H9 (cell line): ENCODE measurements at regions not wholly inside any gene's neighbourhood (a gene's known extent, or its start where the extent isn't known, plus 50 kb on each side); places are given as distances from the start of the nearest gene placed in this dataset.

ENCODE experiments used
- DNase-seq: peaks from one replicate; pipeline ENCODE4 v3.0.0-alpha.2; 2017
- H2AFZ ChIP-seq: one replicate; pipeline ENCODE4 v1.6.1; 2013; ENCODE audit warnings: mild to moderate bottlenecking, low read length, control low read depth, moderate library complexity
- H2AK5ac ChIP-seq: 2 replicates; pipeline ENCODE4 v1.6.1; 2013; ENCODE audit warnings: low read length, control low read depth, mixed read lengths; ENCODE audit not compliant: insufficient read length
- H2BK120ac ChIP-seq: one replicate; pipeline ENCODE4 v1.6.1; 2013; ENCODE audit warnings: low read depth, mild to moderate bottlenecking, low read length, control low read depth, inconsistent platforms; ENCODE audit not compliant: poor library complexity, severe bottlenecking
- H2BK12ac ChIP-seq: 2 replicates; pipeline ENCODE4 v1.6.1; 2013; ENCODE audit warnings: low read length, control low read depth, mixed read lengths, low read depth; ENCODE audit not compliant: insufficient read length
- H2BK15ac ChIP-seq: 2 replicates; pipeline ENCODE4 v1.6.1; 2013; ENCODE audit warnings: low read depth, low read length, control low read depth
- H2BK20ac ChIP-seq: one replicate; pipeline ENCODE4 v1.6.1; 2013; ENCODE audit warnings: low read depth, mild to moderate bottlenecking, low read length, control low read depth, inconsistent platforms; ENCODE audit not compliant: poor library complexity, severe bottlenecking
- H2BK5ac ChIP-seq: 2 replicates; pipeline ENCODE4 v1.6.1; 2013; ENCODE audit warnings: low read length, control low read depth, mixed read lengths; ENCODE audit not compliant: insufficient read length
- H3K14ac ChIP-seq: 2 replicates; pipeline ENCODE4 v1.6.1; 2013; ENCODE audit warnings: low read length, control low read depth; ENCODE audit not compliant: insufficient read depth
- H3K18ac ChIP-seq: 2 replicates; pipeline ENCODE4 v1.6.1; 2013; ENCODE audit warnings: low read depth, mild to moderate bottlenecking, mixed read lengths, low read length, control low read depth; ENCODE audit not compliant: insufficient read length
- H3K23ac ChIP-seq: 2 replicates; pipeline ENCODE4 v1.6.1; 2013; ENCODE audit warnings: low read length, control low read depth, mixed read lengths, low read depth; ENCODE audit not compliant: insufficient read length
- H3K23me2 ChIP-seq: 2 replicates; pipeline ENCODE4 v1.6.1; 2013; ENCODE audit warnings: low read depth, mild to moderate bottlenecking, mixed read lengths, low read length, control low read depth; ENCODE audit not compliant: insufficient read length, poor library complexity, severe bottlenecking
- H3K27ac ChIP-seq: 2 replicates; pipeline ENCODE4 v1.5.1; 2013; ENCODE audit warnings: low read length, control low read depth, mixed read lengths, low read depth; ENCODE audit not compliant: insufficient read length
- H3K27me3 ChIP-seq: 2 replicates; pipeline ENCODE4 v1.6.1; 2013; ENCODE audit warnings: low read length, control low read depth, inconsistent platforms; ENCODE audit not compliant: insufficient read depth
- H3K4ac ChIP-seq: 2 replicates; pipeline ENCODE4 v1.6.1; 2013; ENCODE audit warnings: low read depth, mild to moderate bottlenecking, control low read depth, inconsistent platforms, low read length, moderate library complexity
- H3K4me1 ChIP-seq: 2 replicates; pipeline ENCODE4 v1.6.1; 2013; ENCODE audit warnings: low read length, control low read depth, inconsistent platforms; ENCODE audit not compliant: insufficient read depth
- H3K4me2 ChIP-seq: 2 replicates; pipeline ENCODE4 v1.6.1; 2013; ENCODE audit warnings: low read length, control low read depth, mixed read lengths; ENCODE audit not compliant: insufficient read length, insufficient read depth
- H3K56ac ChIP-seq: 2 replicates; pipeline ENCODE4 v1.6.1; 2013; ENCODE audit warnings: low read depth, mild to moderate bottlenecking, mixed read lengths, low read length, control low read depth; ENCODE audit not compliant: insufficient read length
- H3K79me1 ChIP-seq: 2 replicates; pipeline ENCODE4 v1.6.1; 2013; ENCODE audit warnings: low read depth, mild to moderate bottlenecking, moderate library complexity, low read length, control low read depth, inconsistent platforms; ENCODE audit not compliant: insufficient read depth, poor library complexity, severe bottlenecking
- H3K79me2 ChIP-seq: 2 replicates; pipeline ENCODE4 v1.6.1; 2013; ENCODE audit warnings: low read length, control low read depth, inconsistent platforms; ENCODE audit not compliant: insufficient read depth
- H3K9ac ChIP-seq: 2 replicates; pipeline ENCODE4 v1.6.1; 2013; ENCODE audit warnings: low read length, control low read depth, mixed read lengths; ENCODE audit not compliant: insufficient read length; ENCODE audit errors: extremely low read depth
- H3K9me3 ChIP-seq: one replicate; pipeline ENCODE4 v1.6.1; 2013; ENCODE audit warnings: low read depth, low read length, inconsistent platforms; ENCODE audit not compliant: control insufficient read depth
- H3T11ph ChIP-seq: one replicate; pipeline ENCODE4 v1.6.1; 2013; ENCODE audit warnings: mild to moderate bottlenecking, low read length, control low read depth, inconsistent platforms
- H4K20me1 ChIP-seq: one replicate; pipeline ENCODE4 v1.6.1; 2013; ENCODE audit not compliant: control insufficient read depth, insufficient read length, insufficient read depth
- H4K5ac ChIP-seq: 2 replicates; pipeline ENCODE4 v1.6.1; 2013; ENCODE audit warnings: low read depth, mild to moderate bottlenecking, mixed read lengths, low read length, control low read depth; ENCODE audit not compliant: insufficient read length
- H4K8ac ChIP-seq: replicated peaks from 2 replicates; pipeline ENCODE4 v1.6.1; 2013; ENCODE audit warnings: low read length, control low read depth, mixed read lengths, low read depth; ENCODE audit not compliant: insufficient read length
- H4K91ac ChIP-seq: 2 replicates; pipeline ENCODE4 v1.6.1; 2013; ENCODE audit warnings: low read depth, mild to moderate bottlenecking, moderate library complexity, mixed read lengths, low read length, control low read depth; ENCODE audit not compliant: insufficient read length
- H3K27ac Mint-ChIP-seq, 3 experiments: 2 replicates in 2 of 3; 3 replicates in 1 of 3; pipeline ENCODE4 v1.8.0; 2020 to 2021; ENCODE audit warnings: mixed read lengths in 3 of 3, mild to moderate bottlenecking in 1 of 3, moderate library complexity in 1 of 3
- H3K27me3 Mint-ChIP-seq: 2 replicates; pipeline ENCODE4 v1.8.0; 2021; ENCODE audit warnings: low read depth, mild to moderate bottlenecking, moderate library complexity, mixed read lengths
- H3K36me3 Mint-ChIP-seq, 3 experiments: 2 replicates in 2 of 3; 3 replicates in 1 of 3; pipeline ENCODE4 v1.8.0; 2020 to 2021; ENCODE audit warnings: low read depth in 3 of 3, mixed read lengths in 3 of 3; ENCODE audit not compliant: insufficient read depth in 1 of 3
- H3K4me1 Mint-ChIP-seq, 2 experiments: 2 replicates each; pipeline ENCODE4 v1.8.0; 2020; ENCODE audit warnings: mixed read lengths in 2 of 2
- H3K4me3 Mint-ChIP-seq, 2 experiments: 2 replicates in 1 of 2; 3 replicates in 1 of 2; pipeline ENCODE4 v1.8.0; 2020 to 2021; ENCODE audit warnings: mild to moderate bottlenecking in 2 of 2, mixed read lengths in 2 of 2, moderate library complexity in 1 of 2
- H3K9me3 Mint-ChIP-seq, 2 experiments: 2 replicates in 1 of 2; 3 replicates in 1 of 2; pipeline ENCODE4 v1.8.0; 2020; ENCODE audit warnings: mild to moderate bottlenecking in 2 of 2, mixed read lengths in 2 of 2, moderate library complexity in 1 of 2
- whole genome bisulfite sequencing: extraction: QIAGEN DNeasy Blood & Tissue Kit; methylation state at CpG from one replicate; pipeline ENCODE4 v1.1.7; 2013; ENCODE audit warnings: missing lambda C conversion rate, low lambda C conversion rate, mixed read lengths; ENCODE audit not compliant: insufficient read length; ENCODE audit errors: extremely low coverage; 5-methylcytosine and 5-hydroxymethylcytosine counted together
- TF ChIP-seq, protein P1 (sequence below): fragments of 200-600 bp; sonication (generic); conservative IDR thresholded peaks from 3 replicates; pipeline ENCODE4 v1.8.0; 2021; ENCODE audit warnings: antibody characterized with exemption, mild to moderate bottlenecking

GRCh38 chr10:59512951-59513350 is 150.6 kb upstream of the FAM13C start:
- no peak overlapping the region for H4K91ac ChIP-seq
- no peak overlapping the region for H3T11ph ChIP-seq
- no peak overlapping the region for H3K4ac ChIP-seq
- H4K5ac ChIP-seq = no peak overlapping the region
- no peaks in the 10 kb centered on the region for H3K4me1 ChIP-seq
- H2BK5ac ChIP-seq = no peak overlapping the region
- H3K9ac ChIP-seq = no peak overlapping the region
- TF ChIP-seq, protein P1, sequence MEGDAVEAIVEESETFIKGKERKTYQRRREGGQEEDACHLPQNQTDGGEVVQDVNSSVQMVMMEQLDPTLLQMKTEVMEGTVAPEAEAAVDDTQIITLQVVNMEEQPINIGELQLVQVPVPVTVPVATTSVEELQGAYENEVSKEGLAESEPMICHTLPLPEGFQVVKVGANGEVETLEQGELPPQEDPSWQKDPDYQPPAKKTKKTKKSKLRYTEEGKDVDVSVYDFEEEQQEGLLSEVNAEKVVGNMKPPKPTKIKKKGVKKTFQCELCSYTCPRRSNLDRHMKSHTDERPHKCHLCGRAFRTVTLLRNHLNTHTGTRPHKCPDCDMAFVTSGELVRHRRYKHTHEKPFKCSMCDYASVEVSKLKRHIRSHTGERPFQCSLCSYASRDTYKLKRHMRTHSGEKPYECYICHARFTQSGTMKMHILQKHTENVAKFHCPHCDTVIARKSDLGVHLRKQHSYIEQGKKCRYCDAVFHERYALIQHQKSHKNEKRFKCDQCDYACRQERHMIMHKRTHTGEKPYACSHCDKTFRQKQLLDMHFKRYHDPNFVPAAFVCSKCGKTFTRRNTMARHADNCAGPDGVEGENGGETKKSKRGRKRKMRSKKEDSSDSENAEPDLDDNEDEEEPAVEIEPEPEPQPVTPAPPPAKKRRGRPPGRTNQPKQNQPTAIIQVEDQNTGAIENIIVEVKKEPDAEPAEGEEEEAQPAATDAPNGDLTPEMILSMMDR = no peak
- no peak overlapping the region for H3K4me3 Mint-ChIP-seq
- H3K27me3 ChIP-seq = no peaks in the 10 kb centered on the region
- no peak overlapping the region for H2BK15ac ChIP-seq
- no peak overlapping the region for H2BK120ac ChIP-seq
- no peak overlapping the region for H3K4me2 ChIP-seq
- H3K4me1 Mint-ChIP-seq = peaks cover 17% of the 10 kb centered on the region in 2 experiments
- H2BK12ac ChIP-seq = no peak overlapping the region
- no peak overlapping the region for H2AFZ ChIP-seq
- H3K36me3 Mint-ChIP-seq = no peaks in the 10 kb centered on the region
- WGBS = no CpG with 5 or more reads among the region's 3 CpGs
- H3K14ac ChIP-seq = no peak overlapping the region
- H2AK5ac ChIP-seq = no peak overlapping the region
- no peaks in the 10 kb centered on the region for H4K20me1 ChIP-seq
- no peak overlapping the region for H3K56ac ChIP-seq
- H3K79me2 ChIP-seq = no peaks in the 10 kb centered on the region
- no peak overlapping the region for H3K23ac ChIP-seq
- H3K79me1 ChIP-seq = no peaks in the 10 kb centered on the region
- H3K9me3 ChIP-seq = no peaks in the 10 kb centered on the region
- no peaks in the 10 kb centered on the region for H3K9me3 Mint-ChIP-seq
- no peak overlapping the region for H4K8ac ChIP-seq
- H3K27ac Mint-ChIP-seq = no peak overlapping the region
- DNase-seq = no peak
- H3K27ac ChIP-seq = no peak overlapping the region
- H3K27me3 Mint-ChIP-seq = peaks cover 9% of the 10 kb centered on the region
- no peak overlapping the region for H3K18ac ChIP-seq
- no peak overlapping the region for H2BK20ac ChIP-seq
- no peaks in the 10 kb centered on the region for H3K23me2 ChIP-seq
